H9 (cell line): ENCODE measurements at regions not wholly inside any gene's neighbourhood (a gene's known extent, or its start where the extent isn't known, plus 50 kb on each side); places are given as distances from the start of the nearest gene placed in this dataset.

ENCODE experiments used
- DNase-seq: peaks from one replicate; pipeline ENCODE4 v3.0.0-alpha.2; 2017
- H2AFZ ChIP-seq: one replicate; pipeline ENCODE4 v1.6.1; 2013; ENCODE audit warnings: mild to moderate bottlenecking, low read length, control low read depth, moderate library complexity
- H2AK5ac ChIP-seq: 2 replicates; pipeline ENCODE4 v1.6.1; 2013; ENCODE audit warnings: low read length, control low read depth, mixed read lengths; ENCODE audit not compliant: insufficient read length
- H2BK120ac ChIP-seq: one replicate; pipeline ENCODE4 v1.6.1; 2013; ENCODE audit warnings: low read depth, mild to moderate bottlenecking, low read length, control low read depth, inconsistent platforms; ENCODE audit not compliant: poor library complexity, severe bottlenecking
- H2BK12ac ChIP-seq: 2 replicates; pipeline ENCODE4 v1.6.1; 2013; ENCODE audit warnings: low read length, control low read depth, mixed read lengths, low read depth; ENCODE audit not compliant: insufficient read length
- H2BK15ac ChIP-seq: 2 replicates; pipeline ENCODE4 v1.6.1; 2013; ENCODE audit warnings: low read depth, low read length, control low read depth
- H2BK20ac ChIP-seq: one replicate; pipeline ENCODE4 v1.6.1; 2013; ENCODE audit warnings: low read depth, mild to moderate bottlenecking, low read length, control low read depth, inconsistent platforms; ENCODE audit not compliant: poor library complexity, severe bottlenecking
- H2BK5ac ChIP-seq: 2 replicates; pipeline ENCODE4 v1.6.1; 2013; ENCODE audit warnings: low read length, control low read depth, mixed read lengths; ENCODE audit not compliant: insufficient read length
- H3K14ac ChIP-seq: 2 replicates; pipeline ENCODE4 v1.6.1; 2013; ENCODE audit warnings: low read length, control low read depth; ENCODE audit not compliant: insufficient read depth
- H3K18ac ChIP-seq: 2 replicates; pipeline ENCODE4 v1.6.1; 2013; ENCODE audit warnings: low read depth, mild to moderate bottlenecking, mixed read lengths, low read length, control low read depth; ENCODE audit not compliant: insufficient read length
- H3K23ac ChIP-seq: 2 replicates; pipeline ENCODE4 v1.6.1; 2013; ENCODE audit warnings: low read length, control low read depth, mixed read lengths, low read depth; ENCODE audit not compliant: insufficient read length
- H3K23me2 ChIP-seq: 2 replicates; pipeline ENCODE4 v1.6.1; 2013; ENCODE audit warnings: low read depth, mild to moderate bottlenecking, mixed read lengths, low read length, control low read depth; ENCODE audit not compliant: insufficient read length, poor library complexity, severe bottlenecking
- H3K27ac ChIP-seq: 2 replicates; pipeline ENCODE4 v1.5.1; 2013; ENCODE audit warnings: low read length, control low read depth, mixed read lengths, low read depth; ENCODE audit not compliant: insufficient read length
- H3K27me3 ChIP-seq: 2 replicates; pipeline ENCODE4 v1.6.1; 2013; ENCODE audit warnings: low read length, control low read depth, inconsistent platforms; ENCODE audit not compliant: insufficient read depth
- H3K4ac ChIP-seq: 2 replicates; pipeline ENCODE4 v1.6.1; 2013; ENCODE audit warnings: low read depth, mild to moderate bottlenecking, control low read depth, inconsistent platforms, low read length, moderate library complexity
- H3K4me1 ChIP-seq: 2 replicates; pipeline ENCODE4 v1.6.1; 2013; ENCODE audit warnings: low read length, control low read depth, inconsistent platforms; ENCODE audit not compliant: insufficient read depth
- H3K4me2 ChIP-seq: 2 replicates; pipeline ENCODE4 v1.6.1; 2013; ENCODE audit warnings: low read length, control low read depth, mixed read lengths; ENCODE audit not compliant: insufficient read length, insufficient read depth
- H3K56ac ChIP-seq: 2 replicates; pipeline ENCODE4 v1.6.1; 2013; ENCODE audit warnings: low read depth, mild to moderate bottlenecking, mixed read lengths, low read length, control low read depth; ENCODE audit not compliant: insufficient read length
- H3K79me1 ChIP-seq: 2 replicates; pipeline ENCODE4 v1.6.1; 2013; ENCODE audit warnings: low read depth, mild to moderate bottlenecking, moderate library complexity, low read length, control low read depth, inconsistent platforms; ENCODE audit not compliant: insufficient read depth, poor library complexity, severe bottlenecking
- H3K79me2 ChIP-seq: 2 replicates; pipeline ENCODE4 v1.6.1; 2013; ENCODE audit warnings: low read length, control low read depth, inconsistent platforms; ENCODE audit not compliant: insufficient read depth
- H3K9ac ChIP-seq: 2 replicates; pipeline ENCODE4 v1.6.1; 2013; ENCODE audit warnings: low read length, control low read depth, mixed read lengths; ENCODE audit not compliant: insufficient read length; ENCODE audit errors: extremely low read depth
- H3K9me3 ChIP-seq: one replicate; pipeline ENCODE4 v1.6.1; 2013; ENCODE audit warnings: low read depth, low read length, inconsistent platforms; ENCODE audit not compliant: control insufficient read depth
- H3T11ph ChIP-seq: one replicate; pipeline ENCODE4 v1.6.1; 2013; ENCODE audit warnings: mild to moderate bottlenecking, low read length, control low read depth, inconsistent platforms
- H4K20me1 ChIP-seq: one replicate; pipeline ENCODE4 v1.6.1; 2013; ENCODE audit not compliant: control insufficient read depth, insufficient read length, insufficient read depth
- H4K5ac ChIP-seq: 2 replicates; pipeline ENCODE4 v1.6.1; 2013; ENCODE audit warnings: low read depth, mild to moderate bottlenecking, mixed read lengths, low read length, control low read depth; ENCODE audit not compliant: insufficient read length
- H4K8ac ChIP-seq: replicated peaks from 2 replicates; pipeline ENCODE4 v1.6.1; 2013; ENCODE audit warnings: low read length, control low read depth, mixed read lengths, low read depth; ENCODE audit not compliant: insufficient read length
- H4K91ac ChIP-seq: 2 replicates; pipeline ENCODE4 v1.6.1; 2013; ENCODE audit warnings: low read depth, mild to moderate bottlenecking, moderate library complexity, mixed read lengths, low read length, control low read depth; ENCODE audit not compliant: insufficient read length
- H3K27ac Mint-ChIP-seq, 3 experiments: 2 replicates in 2 of 3; 3 replicates in 1 of 3; pipeline ENCODE4 v1.8.0; 2020 to 2021; ENCODE audit warnings: mixed read lengths in 3 of 3, mild to moderate bottlenecking in 1 of 3, moderate library complexity in 1 of 3
- H3K27me3 Mint-ChIP-seq: 2 replicates; pipeline ENCODE4 v1.8.0; 2021; ENCODE audit warnings: low read depth, mild to moderate bottlenecking, moderate library complexity, mixed read lengths
- H3K36me3 Mint-ChIP-seq, 3 experiments: 2 replicates in 2 of 3; 3 replicates in 1 of 3; pipeline ENCODE4 v1.8.0; 2020 to 2021; ENCODE audit warnings: low read depth in 3 of 3, mixed read lengths in 3 of 3; ENCODE audit not compliant: insufficient read depth in 1 of 3
- H3K4me1 Mint-ChIP-seq, 2 experiments: 2 replicates each; pipeline ENCODE4 v1.8.0; 2020; ENCODE audit warnings: mixed read lengths in 2 of 2
- H3K4me3 Mint-ChIP-seq, 2 experiments: 2 replicates in 1 of 2; 3 replicates in 1 of 2; pipeline ENCODE4 v1.8.0; 2020 to 2021; ENCODE audit warnings: mild to moderate bottlenecking in 2 of 2, mixed read lengths in 2 of 2, moderate library complexity in 1 of 2
- H3K9me3 Mint-ChIP-seq, 2 experiments: 2 replicates in 1 of 2; 3 replicates in 1 of 2; pipeline ENCODE4 v1.8.0; 2020; ENCODE audit warnings: mild to moderate bottlenecking in 2 of 2, mixed read lengths in 2 of 2, moderate library complexity in 1 of 2
- WGBS: extraction: QIAGEN DNeasy Blood & Tissue Kit; methylation state at CpG from one replicate; pipeline ENCODE4 v1.1.7; 2013; ENCODE audit warnings: missing lambda C conversion rate, low lambda C conversion rate, mixed read lengths; ENCODE audit not compliant: insufficient read length; ENCODE audit errors: extremely low coverage; 5-methylcytosine and 5-hydroxymethylcytosine counted together
- TF ChIP-seq, protein P1 (sequence below): fragments of 200-600 bp; sonication (generic); conservative IDR thresholded peaks from 3 replicates; pipeline ENCODE4 v1.8.0; 2021; ENCODE audit warnings: antibody characterized with exemption, mild to moderate bottlenecking

DNA sequence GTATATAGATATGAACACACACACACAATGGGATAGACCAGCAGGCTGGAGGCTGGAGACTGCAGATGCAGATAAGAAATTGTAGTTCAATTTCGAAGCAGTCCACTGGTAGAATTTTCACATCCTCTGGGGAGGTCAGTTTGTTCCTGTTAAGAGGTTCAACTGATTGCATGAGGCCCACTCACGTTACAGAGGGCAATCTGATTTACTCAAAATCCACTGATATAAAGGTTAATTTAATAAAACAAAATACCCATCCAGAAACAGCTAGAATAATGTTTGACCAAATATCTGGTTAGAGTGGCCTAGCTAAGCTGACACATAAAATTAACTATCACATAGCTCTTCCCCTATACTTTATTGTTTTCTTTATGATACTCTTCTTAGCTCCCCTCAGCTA, 162.9 kb upstream of the SMIM30 start:
- no peak overlapping the region for H4K8ac ChIP-seq
- H3K27ac Mint-ChIP-seq: no peak overlapping the region
- H3T11ph ChIP-seq: no peak overlapping the region
- no CpG with 5 or more reads among the region's 2 CpGs for WGBS
- no peaks in the 10 kb centered on the region for H3K79me1 ChIP-seq
- no peaks in the 10 kb centered on the region for H3K23me2 ChIP-seq
- no peak overlapping the region for H3K27ac ChIP-seq
- 0 out of 4 replicates have a peak, but pooled peaks cover 0 to 3% of the 10 kb centered on the region in 2 experiments for H3K4me1 Mint-ChIP-seq
- H3K4me1 ChIP-seq: no peaks in the 10 kb centered on the region
- DNase-seq: no peak
- peaks cover 2 to 6% of the 10 kb centered on the region in 2 experiments; a peak in 1 of 5 replicates for H3K9me3 Mint-ChIP-seq
- H2BK12ac ChIP-seq: no peak overlapping the region
- H3K23ac ChIP-seq: no peak overlapping the region
- no peak overlapping the region for H2BK15ac ChIP-seq
- no peak overlapping the region for H4K5ac ChIP-seq
- H4K20me1 ChIP-seq: no peaks in the 10 kb centered on the region
- H3K4me3 Mint-ChIP-seq: no peak overlapping the region
- H2BK5ac ChIP-seq: no peak overlapping the region
- no peaks in the 10 kb centered on the region for H3K9me3 ChIP-seq
- no peak overlapping the region for H2AFZ ChIP-seq
- H3K4me2 ChIP-seq: no peak overlapping the region
- no peak overlapping the region for H3K56ac ChIP-seq
- H3K9ac ChIP-seq: no peak overlapping the region
- no peak overlapping the region for H3K14ac ChIP-seq
- H3K36me3 Mint-ChIP-seq: no peaks in the 10 kb centered on the region
- H3K27me3 ChIP-seq: no peaks in the 10 kb centered on the region
- H3K4ac ChIP-seq: no peak overlapping the region
- H3K27me3 Mint-ChIP-seq: no peaks in the 10 kb centered on the region
- H2AK5ac ChIP-seq: no peak overlapping the region
- H3K79me2 ChIP-seq: no peaks in the 10 kb centered on the region
- H2BK120ac ChIP-seq: no peak overlapping the region
- H3K18ac ChIP-seq: no peak overlapping the region
- H4K91ac ChIP-seq: no peak overlapping the region
- TF ChIP-seq, protein P1, sequence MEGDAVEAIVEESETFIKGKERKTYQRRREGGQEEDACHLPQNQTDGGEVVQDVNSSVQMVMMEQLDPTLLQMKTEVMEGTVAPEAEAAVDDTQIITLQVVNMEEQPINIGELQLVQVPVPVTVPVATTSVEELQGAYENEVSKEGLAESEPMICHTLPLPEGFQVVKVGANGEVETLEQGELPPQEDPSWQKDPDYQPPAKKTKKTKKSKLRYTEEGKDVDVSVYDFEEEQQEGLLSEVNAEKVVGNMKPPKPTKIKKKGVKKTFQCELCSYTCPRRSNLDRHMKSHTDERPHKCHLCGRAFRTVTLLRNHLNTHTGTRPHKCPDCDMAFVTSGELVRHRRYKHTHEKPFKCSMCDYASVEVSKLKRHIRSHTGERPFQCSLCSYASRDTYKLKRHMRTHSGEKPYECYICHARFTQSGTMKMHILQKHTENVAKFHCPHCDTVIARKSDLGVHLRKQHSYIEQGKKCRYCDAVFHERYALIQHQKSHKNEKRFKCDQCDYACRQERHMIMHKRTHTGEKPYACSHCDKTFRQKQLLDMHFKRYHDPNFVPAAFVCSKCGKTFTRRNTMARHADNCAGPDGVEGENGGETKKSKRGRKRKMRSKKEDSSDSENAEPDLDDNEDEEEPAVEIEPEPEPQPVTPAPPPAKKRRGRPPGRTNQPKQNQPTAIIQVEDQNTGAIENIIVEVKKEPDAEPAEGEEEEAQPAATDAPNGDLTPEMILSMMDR: no peak
- H2BK20ac ChIP-seq: no peak overlapping the region
